Gastroesophageal sphincter (tissue), 4 donors: ENCODE measurements at regions not wholly inside any gene's neighbourhood (a gene's known extent, or its start where the extent isn't known, plus 50 kb on each side); places are given as distances from the start of the nearest gene placed in this dataset.
A peak's percentile ranks its signal among the peaks of the same experiment; 100 is the strongest.

Source experiments
- ATAC-seq: fragments of 150-250 bp; one replicate; pipeline ENCODE4 v1.9.1; 2016; ENCODE audit warnings: mild to moderate bottlenecking, moderate library complexity
- H3K27ac ChIP-seq, 4 donors: fragments of 200-600 bp; sonication (generic) in 3 of 4; 1 replicate in 3 of 4; 2 replicates in 1 of 4; pipeline ENCODE4 v1.5.1; 2016 to 2019
- H3K27me3 ChIP-seq: fragments of 200-600 bp; sonication (generic); one replicate; pipeline ENCODE4 v1.5.1; 2019
- H3K36me3 ChIP-seq, 2 donors: fragments of 200-600 bp; sonication (generic); one replicate each; pipeline ENCODE4 v1.5.1; 2019; ENCODE audit warnings: control low read depth in 1 of 2
- H3K4me1 ChIP-seq, 3 donors: fragments of 200-600 bp; sonication (generic); 1 replicate in 2 of 3; 2 replicates in 1 of 3; pipeline ENCODE4 v1.5.1; 2016 to 2019; ENCODE audit warnings: control low read depth in 2 of 3
- H3K4me3 ChIP-seq, 2 donors: fragments of 200-600 bp; sonication (generic); one replicate each; pipeline ENCODE4 v1.5.1; 2019; ENCODE audit warnings: mild to moderate bottlenecking in 1 of 2, moderate library complexity in 1 of 2
- H3K9me3 ChIP-seq, 3 donors: fragments of 200-600 bp; sonication (generic); one replicate each; pipeline ENCODE4 v1.5.1; 2017 to 2019; ENCODE audit warnings: control low read depth in 2 of 3
- EP300 ChIP-seq: sonication (generic); formaldehyde crosslinking; IDR thresholded peaks from one replicate; pipeline ENCODE4 v1.6.1; 2017; ENCODE audit warnings: antibody characterized with exemption, mild to moderate bottlenecking
- POLR2A ChIP-seq, 2 donors: fragments of 450-650 bp; IDR thresholded peaks; one replicate each; pipeline ENCODE4 v1.6.1; 2017; ENCODE audit warnings: antibody characterized with exemption in 2 of 2, mild to moderate bottlenecking in 2 of 2, moderate library complexity in 1 of 2
- POLR2AphosphoS5 ChIP-seq: sonication (generic); formaldehyde crosslinking; IDR thresholded peaks from one replicate; pipeline ENCODE4 v1.6.1; 2017; ENCODE audit warnings: antibody characterized with exemption
- WGBS, 2 donors: methylation state at CpG; one replicate each; pipeline ENCODE4 v1.1.5; 2018; ENCODE audit warnings: low coverage in 1 of 2; 5-methylcytosine and 5-hydroxymethylcytosine counted together
- TF ChIP-seq, protein P1 (sequence below), 4 experiments: fragments of 200-600 bp in 2 of 4; fragments of 450-650 bp in 2 of 4; sonication (generic) in 1 of 4; IDR thresholded peaks; one replicate each; pipeline ENCODE4 v1.5.1; 2017 to 2019; ENCODE audit warnings: antibody characterized with exemption in 4 of 4, mild to moderate bottlenecking in 2 of 4, moderate library complexity in 2 of 4

DNA sequence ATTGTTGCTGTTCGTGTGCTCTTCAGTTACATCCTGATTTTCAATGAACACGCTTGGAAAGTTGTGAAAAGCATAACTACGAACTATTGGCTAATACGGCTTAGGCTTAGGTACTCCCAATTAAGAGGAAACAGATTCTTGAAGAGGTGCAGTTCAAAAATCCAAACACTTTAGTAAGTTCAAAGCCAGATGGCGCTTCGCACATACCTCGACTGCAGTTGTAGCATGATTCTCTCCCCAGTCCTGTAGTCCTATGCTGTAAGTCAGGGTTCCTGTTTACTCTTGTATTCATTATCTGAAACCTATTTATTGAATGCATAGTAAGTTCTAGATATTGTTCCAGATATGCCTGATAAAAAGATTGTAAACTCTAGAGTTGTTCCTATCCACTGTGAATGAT lies 165.2 kb downstream of the TRIB2 start:
- Histone ChIP-seq H3K27me3 (no peaks in the 10 kb centered on the region), H3K36me3 (no peaks in the 10 kb centered on the region), H3K4me3 (no peak overlapping the region), H3K4me1 (peaks cover 0 to 16% (median 3%) of the 10 kb centered on the region in 3 donors), H3K9me3 (no peaks in the 10 kb centered on the region), H3K27ac (no peak overlapping the region)
- TF ChIP-seq EP300 = no peak
- TF ChIP-seq, protein P1, sequence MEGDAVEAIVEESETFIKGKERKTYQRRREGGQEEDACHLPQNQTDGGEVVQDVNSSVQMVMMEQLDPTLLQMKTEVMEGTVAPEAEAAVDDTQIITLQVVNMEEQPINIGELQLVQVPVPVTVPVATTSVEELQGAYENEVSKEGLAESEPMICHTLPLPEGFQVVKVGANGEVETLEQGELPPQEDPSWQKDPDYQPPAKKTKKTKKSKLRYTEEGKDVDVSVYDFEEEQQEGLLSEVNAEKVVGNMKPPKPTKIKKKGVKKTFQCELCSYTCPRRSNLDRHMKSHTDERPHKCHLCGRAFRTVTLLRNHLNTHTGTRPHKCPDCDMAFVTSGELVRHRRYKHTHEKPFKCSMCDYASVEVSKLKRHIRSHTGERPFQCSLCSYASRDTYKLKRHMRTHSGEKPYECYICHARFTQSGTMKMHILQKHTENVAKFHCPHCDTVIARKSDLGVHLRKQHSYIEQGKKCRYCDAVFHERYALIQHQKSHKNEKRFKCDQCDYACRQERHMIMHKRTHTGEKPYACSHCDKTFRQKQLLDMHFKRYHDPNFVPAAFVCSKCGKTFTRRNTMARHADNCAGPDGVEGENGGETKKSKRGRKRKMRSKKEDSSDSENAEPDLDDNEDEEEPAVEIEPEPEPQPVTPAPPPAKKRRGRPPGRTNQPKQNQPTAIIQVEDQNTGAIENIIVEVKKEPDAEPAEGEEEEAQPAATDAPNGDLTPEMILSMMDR (IDR thresholded peaks at IDR 0.05) = no peak
- TF ChIP-seq POLR2AphosphoS5 = no peak
- no peak for TF ChIP-seq POLR2A (IDR thresholded peaks at IDR 0.05)
- ATAC-seq = no peak
- 94 to 95% methylated on average over 6 to 7 of the region's 7 CpGs for WGBS, 2 donors

DNA sequence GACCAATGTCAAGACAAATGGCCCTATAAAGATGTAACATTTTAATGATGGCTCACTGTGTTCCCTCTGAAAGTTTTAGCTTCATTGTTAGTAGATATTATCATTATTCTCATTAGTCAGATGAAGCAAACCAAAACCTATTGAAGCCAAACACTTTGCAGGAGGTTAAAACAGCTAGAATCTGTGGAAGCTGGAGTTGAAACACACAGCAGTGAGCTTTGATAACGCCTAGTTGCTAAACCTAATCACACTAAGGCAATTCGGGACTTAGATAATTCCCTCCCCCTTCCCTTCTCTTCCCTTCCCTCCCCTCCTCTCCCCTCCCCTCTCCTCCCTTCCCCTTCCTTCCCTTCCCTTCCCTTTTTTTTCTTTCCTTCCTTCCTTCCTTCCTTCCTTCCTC lies 165.7 kb downstream of the TRIB2 start:
- Histone ChIP-seq H3K27me3 (no peaks in the 10 kb centered on the region), H3K27ac (no peak overlapping the region), H3K36me3 (no peaks in the 10 kb centered on the region), H3K4me3 (no peak overlapping the region), H3K9me3 (no peaks in the 10 kb centered on the region), H3K4me1 (peaks cover 0 to 16% (median 3%) of the 10 kb centered on the region in 3 donors)
- WGBS, 2 donors = 35 to 46% methylated on average over 2 of the region's 2 CpGs
- ATAC-seq = no peak
- TF ChIP-seq EP300 = no peak
- TF ChIP-seq POLR2AphosphoS5 = no peak
- TF ChIP-seq, protein P1 (IDR thresholded peaks at IDR 0.05) = no peak
- TF ChIP-seq POLR2A (IDR thresholded peaks at IDR 0.05) = no peak

DNA sequence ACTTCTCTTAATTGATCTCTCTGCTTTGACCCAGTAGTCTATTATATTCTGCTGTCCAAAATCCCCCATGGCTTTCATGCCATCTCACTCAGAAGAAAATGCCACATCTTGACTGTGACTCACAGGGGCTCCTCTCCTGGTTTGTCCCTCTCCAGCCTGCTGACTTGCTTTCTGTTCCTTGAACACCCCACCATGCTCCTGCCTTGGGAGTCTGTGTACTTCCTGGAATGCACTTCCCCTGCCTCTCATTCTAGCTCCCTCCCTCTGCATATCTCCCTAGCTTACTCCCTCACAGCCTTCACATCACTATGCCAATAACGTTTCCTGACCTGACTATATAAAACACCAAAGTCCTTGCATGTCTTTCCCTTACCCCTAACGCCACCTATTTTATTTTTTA lies 167.2 kb downstream of the TRIB2 start:
- Histone ChIP-seq H3K9me3 (no peaks in the 10 kb centered on the region), H3K4me3 (no peak overlapping the region), H3K4me1 (peaks cover 0 to 16% (median 3%) of the 10 kb centered on the region in 3 donors), H3K27me3 (no peaks in the 10 kb centered on the region), H3K27ac (no peak overlapping the region), H3K36me3 (no peaks in the 10 kb centered on the region)
- TF ChIP-seq, protein P1 (IDR thresholded peaks at IDR 0.05) = no peak
- no peak for TF ChIP-seq EP300
- no peak for TF ChIP-seq POLR2AphosphoS5
- TF ChIP-seq POLR2A (IDR thresholded peaks at IDR 0.05) = no peak
- WGBS, 2 donors = 63 to 69% methylated on average over 2 of the region's 2 CpGs
- ATAC-seq = no peak

DNA sequence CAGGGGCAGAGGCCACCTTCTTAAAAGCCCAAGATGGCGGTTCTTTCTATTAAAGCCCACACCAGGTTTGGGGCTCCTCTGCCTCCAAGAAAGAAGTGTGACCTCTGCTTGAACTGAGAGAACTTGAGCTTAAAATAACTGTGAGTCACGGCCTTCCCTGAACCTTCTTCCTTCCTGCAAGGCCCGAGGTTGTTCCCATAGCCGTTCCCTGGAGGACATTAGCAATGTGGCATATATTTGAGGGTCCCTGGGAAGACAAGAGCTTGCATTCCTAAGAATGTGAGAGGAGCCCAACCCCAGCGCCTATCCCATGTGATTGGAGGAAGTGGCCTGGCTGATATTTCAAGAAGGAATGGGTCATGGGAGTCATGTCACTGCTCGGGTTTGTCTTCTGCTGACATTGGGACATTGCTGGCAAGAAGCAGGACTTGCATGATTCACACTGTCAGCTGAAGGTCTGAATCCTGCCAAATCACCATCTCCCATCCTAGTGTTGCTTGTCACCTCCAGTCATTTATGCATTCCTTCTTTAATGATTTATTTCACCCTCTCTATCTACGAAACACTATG lies 168.1 kb downstream of the TRIB2 start:
- Histone ChIP-seq H3K27ac (no peak overlapping the region), H3K27me3 (no peaks in the 10 kb centered on the region), H3K4me1 (peaks cover 0 to 16% (median 3%) of the 10 kb centered on the region in 3 donors), H3K36me3 (no peaks in the 10 kb centered on the region), H3K9me3 (no peaks in the 10 kb centered on the region), H3K4me3 (no peak overlapping the region)
- peak; percentile 73 for ATAC-seq
- peak; percentile 15 for TF ChIP-seq POLR2AphosphoS5
- TF ChIP-seq POLR2A (IDR thresholded peaks at IDR 0.05) = no peak
- TF ChIP-seq EP300 = no peak
- TF ChIP-seq, protein P1 (IDR thresholded peaks at IDR 0.05) = no peak
- 58 to 59% methylated on average over 6 to 7 of the region's 7 CpGs for whole genome bisulfite sequencing, 2 donors

DNA sequence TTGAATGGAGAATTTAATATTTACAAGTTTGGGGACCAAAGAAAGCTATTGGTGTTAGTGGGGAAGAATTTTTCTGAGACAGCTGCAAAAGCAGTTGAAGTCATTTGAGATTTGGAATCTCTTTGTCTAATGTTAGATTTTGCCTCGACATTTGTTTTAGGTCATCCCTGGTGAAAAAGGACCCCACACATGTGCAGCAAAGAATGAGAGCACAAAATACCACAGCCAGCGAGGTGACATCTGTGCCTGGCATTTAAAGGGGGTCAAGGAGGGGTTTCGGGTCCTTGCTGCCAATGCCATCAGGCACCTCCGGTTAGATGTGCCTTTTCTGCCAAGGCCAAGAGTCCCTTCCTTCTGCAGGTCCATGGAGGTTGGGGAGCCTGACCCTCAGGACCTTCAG lies 173.3 kb downstream of the TRIB2 start:
- Histone ChIP-seq H3K27me3 (no peaks in the 10 kb centered on the region), H3K27ac (no peak overlapping the region), H3K36me3 (no peaks in the 10 kb centered on the region), H3K4me1 (peaks cover 0 to 6% (median 3%) of the 10 kb centered on the region in 3 donors), H3K4me3 (no peak overlapping the region), H3K9me3 (peaks cover 0 to 20% (median 2%) of the 10 kb centered on the region in 3 donors)
- TF ChIP-seq POLR2A (IDR thresholded peaks at IDR 0.05) (no peak), POLR2AphosphoS5 (no peak), EP300 (no peak)
- TF ChIP-seq, protein P1 (IDR thresholded peaks at IDR 0.05) = no peak
- no peak for ATAC-seq
- WGBS, 2 donors = 75 to 79% methylated on average over 2 to 3 of the region's 4 CpGs
